ENCODE measurements at regions not wholly inside any gene's neighbourhood (a gene's known extent, or its start where the extent isn't known, plus 50 kb on each side); places are given as distances from the start of the nearest gene placed in this dataset.

DNA sequence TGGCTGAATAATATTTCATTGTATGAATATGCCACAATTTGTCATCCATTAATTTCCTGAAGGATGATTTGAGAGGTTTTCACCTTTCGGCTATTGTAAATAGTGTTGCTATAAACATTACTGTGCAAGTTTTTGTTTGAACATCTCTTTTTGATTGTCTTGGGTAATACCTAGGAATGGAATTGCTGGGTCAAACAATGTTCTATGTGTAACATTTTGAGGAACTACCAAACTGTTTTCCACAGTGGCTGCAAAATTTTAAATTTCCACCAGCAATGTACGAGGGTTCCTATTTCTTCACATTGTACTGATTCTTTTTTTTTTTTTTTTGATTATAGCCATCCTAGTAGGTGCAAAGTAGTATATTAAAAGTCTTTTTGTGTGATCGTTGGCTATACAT, 63.8 kb upstream of the ANKH start:
- no peak for DNase-seq (ENCODE audit: extremely low read depth in 1 of 4, low spot score in 3 of 4)
- Histone ChIP-seq H3K27me3 (ENCODE audit: control insufficient read depth in 2 of 2, insufficient read depth in 2 of 2, low read length in 2 of 2) (peaks cover 0 to 4% of the 10 kb centered on the region in 2 experiments; a peak in 2 of 5 replicates), H3K36me3 (ENCODE audit: control insufficient read depth, insufficient read depth, low read length) (no peaks in the 10 kb centered on the region), H3K9me3 (replicated peaks; ENCODE audit: control insufficient read depth, insufficient read depth, low read depth, low read length) (no peaks in the 10 kb centered on the region), H3K9me1 (ENCODE audit: control insufficient read depth, insufficient read depth, low read length) (no peaks in the 10 kb centered on the region), H3K4me1 (replicated peaks in 1 of 2; ENCODE audit: control insufficient read depth in 2 of 2, insufficient read depth in 2 of 2, low read length in 2 of 2) (no peaks in the 10 kb centered on the region), H3K4me2 (ENCODE audit: insufficient read depth, low read length) (no peak overlapping the region), H4K20me1 (replicated peaks; ENCODE audit: control insufficient read depth, insufficient read depth, low read length) (no peaks in the 10 kb centered on the region), H2AFZ (ENCODE audit: low read depth, low read length) (no peak overlapping the region), H3K27ac (ENCODE audit: extremely low read depth, low read depth, low read length) (no peak overlapping the region), H3K79me2 (ENCODE audit: control insufficient read depth, insufficient read depth, low read length) (no peaks in the 10 kb centered on the region), H3K4me3 (no peak overlapping the region), H3K9ac (ENCODE audit: insufficient read depth in 1 of 2, low read depth in 2 of 2, low read length in 2 of 2) (no peak overlapping the region)
- 0% methylated on average over 3 of the region's 3 CpGs for WGBS (ENCODE audit: insufficient coverage, low coverage, missing lambda C conversion rate)
- no TSS peak for BruUV-seq (replicated peaks)
- ChIA-PET CTCF (ENCODE audit: low intra/inter-chr PET ratio) (no interaction called here), POLR2A (no interaction called here)
- no peak for FAIRE-seq
- intact Hi-C loops (cut with micrococcal nuclease) (no loop called here), in situ Hi-C loops (cut with MboI) (no loop called here)
- ATAC-seq = no peak
- no peak for TF ChIP-seq GATA2 (CRISPR knock-in tag; IDR thresholded peaks at IDR 0.05)
- TF ChIP-seq ZNF354B (CRISPR knock-in tag; IDR thresholded peaks at IDR 0.05) = no peak
- TF ChIP-seq THRAP3 (IDR thresholded peaks at IDR 0.05; ENCODE audit: borderline replicate concordance) = no peak
- no peak for TF ChIP-seq KHSRP (IDR thresholded peaks at IDR 0.05)
- TF ChIP-seq POLR2G (IDR thresholded peaks at IDR 0.05; ENCODE audit: low read depth, low read length) = no peak
- TF ChIP-seq PCBP2 (IDR thresholded peaks at IDR 0.05; ENCODE audit: low read depth, low read length, poor library complexity, severe bottlenecking) = no peak
- TF ChIP-seq MTF1 (CRISPR knock-in tag; IDR thresholded peaks at IDR 0.05; ENCODE audit: borderline replicate concordance) = no peak
- no peak for TF ChIP-seq BRD9 (IDR thresholded peaks at IDR 0.05; ENCODE audit: low read depth, partially characterized antibody)

Data from K562 (cell line).